Lung (tissue), 11 donors: ENCODE measurements at regions not wholly inside any gene's neighbourhood (a gene's known extent, or its start where the extent isn't known, plus 50 kb on each side); places are given as distances from the start of the nearest gene placed in this dataset.

ENCODE experiments used
- ATAC-seq: fragments of 200-7000 bp; cut with Tn5 transposase; one replicate; pipeline ENCODE4 v1.9.1; 2020; ENCODE audit warnings: moderate number of reproducible peaks; ENCODE audit not compliant: insufficient read depth, low FRiP score
- DNase-seq, 3 donors: peaks; one replicate each; pipeline ENCODE4 v3.0.0-alpha.2; 2013 to 2017
- H3K27ac ChIP-seq, 2 donors: one replicate each; pipeline ENCODE4 v1.5.1; 2013; ENCODE audit warnings: mild to moderate bottlenecking in 2 of 2, moderate library complexity in 2 of 2, control low read depth in 1 of 2, inconsistent platforms in 1 of 2, low read depth in 1 of 2, low read length in 1 of 2
- H3K27me3 ChIP-seq, 3 donors: one replicate each; pipeline ENCODE4 v1.5.1; 2013; ENCODE audit warnings: low read length in 2 of 3; ENCODE audit not compliant: control insufficient read depth in 3 of 3, insufficient read depth in 3 of 3
- H3K36me3 ChIP-seq, 4 donors: one replicate each; pipeline ENCODE4 v1.5.1; 2013; ENCODE audit warnings: low read length in 4 of 4, mild to moderate bottlenecking in 1 of 4, moderate library complexity in 1 of 4; ENCODE audit not compliant: control insufficient read depth in 4 of 4, insufficient read depth in 4 of 4
- H3K4me1 ChIP-seq, 5 donors: one replicate each; pipeline ENCODE4 v1.5.1; 2013; ENCODE audit warnings: low read length in 5 of 5, mild to moderate bottlenecking in 2 of 5, moderate library complexity in 1 of 5; ENCODE audit not compliant: control insufficient read depth in 5 of 5, insufficient read depth in 5 of 5
- H3K4me3 ChIP-seq: one replicate; pipeline ENCODE4 v1.5.1; 2013; ENCODE audit warnings: mild to moderate bottlenecking, control low read depth, moderate library complexity
- H3K9ac ChIP-seq, 2 donors: one replicate each; pipeline ENCODE4 v1.5.1; 2013; ENCODE audit warnings: low read length in 2 of 2, control low read depth in 1 of 2; ENCODE audit not compliant: insufficient read depth in 1 of 2
- H3K9me3 ChIP-seq, 4 donors: one replicate each; pipeline ENCODE4 v1.5.1; 2013; ENCODE audit warnings: low read length in 3 of 4, mild to moderate bottlenecking in 1 of 4, moderate library complexity in 1 of 4; ENCODE audit not compliant: control insufficient read depth in 4 of 4, insufficient read depth in 3 of 4
- WGBS, 2 donors: extraction: QIAGEN DNeasy Blood & Tissue Kit; methylation state at CpG; one replicate each; pipeline ENCODE4 v1.1.7; 2013; 5-methylcytosine and 5-hydroxymethylcytosine counted together
- TF ChIP-seq, protein P1 (sequence below): IDR thresholded peaks from 2 replicates; pipeline ENCODE4 v1.5.1; 2012; ENCODE audit warnings: mild to moderate bottlenecking; ENCODE audit errors: control extremely low read depth, extremely low read depth
- donor health status: control.
- donor health status: control.
- donor health status: Bipolar disorder and iron deficiency.
- donor health status: healthy.
- donor health status: DM: yes; HTN: yes; CAD: no.

DNA sequence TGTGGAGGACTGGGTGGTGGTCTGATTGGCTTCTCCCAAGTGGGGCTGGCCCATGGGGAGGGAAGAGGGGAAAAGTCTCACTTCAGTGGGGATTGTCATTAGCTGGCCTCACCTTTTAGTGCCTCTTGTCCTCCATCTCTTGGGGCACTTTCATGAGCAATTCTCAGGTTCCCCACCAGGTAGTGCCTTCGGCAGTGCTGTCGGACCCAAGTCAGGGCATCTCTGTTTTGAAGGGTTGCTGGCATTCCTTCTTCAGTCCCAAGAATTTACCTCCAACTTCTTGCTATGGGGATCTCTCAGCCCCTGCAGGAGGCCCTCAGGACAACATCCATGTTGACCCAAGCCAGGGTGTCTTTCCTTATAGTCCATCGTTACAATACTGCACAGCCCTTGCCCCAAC lies 54.7 kb upstream of the F3 start:
- ATAC-seq (no peak), DNase-seq (no peak)
- TF ChIP-seq, protein P1, sequence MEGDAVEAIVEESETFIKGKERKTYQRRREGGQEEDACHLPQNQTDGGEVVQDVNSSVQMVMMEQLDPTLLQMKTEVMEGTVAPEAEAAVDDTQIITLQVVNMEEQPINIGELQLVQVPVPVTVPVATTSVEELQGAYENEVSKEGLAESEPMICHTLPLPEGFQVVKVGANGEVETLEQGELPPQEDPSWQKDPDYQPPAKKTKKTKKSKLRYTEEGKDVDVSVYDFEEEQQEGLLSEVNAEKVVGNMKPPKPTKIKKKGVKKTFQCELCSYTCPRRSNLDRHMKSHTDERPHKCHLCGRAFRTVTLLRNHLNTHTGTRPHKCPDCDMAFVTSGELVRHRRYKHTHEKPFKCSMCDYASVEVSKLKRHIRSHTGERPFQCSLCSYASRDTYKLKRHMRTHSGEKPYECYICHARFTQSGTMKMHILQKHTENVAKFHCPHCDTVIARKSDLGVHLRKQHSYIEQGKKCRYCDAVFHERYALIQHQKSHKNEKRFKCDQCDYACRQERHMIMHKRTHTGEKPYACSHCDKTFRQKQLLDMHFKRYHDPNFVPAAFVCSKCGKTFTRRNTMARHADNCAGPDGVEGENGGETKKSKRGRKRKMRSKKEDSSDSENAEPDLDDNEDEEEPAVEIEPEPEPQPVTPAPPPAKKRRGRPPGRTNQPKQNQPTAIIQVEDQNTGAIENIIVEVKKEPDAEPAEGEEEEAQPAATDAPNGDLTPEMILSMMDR: no peak
- peaks cover 0 to 5% (median 0%) of the 10 kb centered on the region in 5 donors for H3K4me1 ChIP-seq
- no peaks in the 10 kb centered on the region for H3K9me3 ChIP-seq
- WGBS, 2 donors: 96% methylated on average over 3 of the region's 3 CpGs
- no peaks in the 10 kb centered on the region for H3K27me3 ChIP-seq
- H3K36me3 ChIP-seq: no peaks in the 10 kb centered on the region
- H3K4me3 ChIP-seq: no peak overlapping the region
- no peak overlapping the region for H3K9ac ChIP-seq
- no peak overlapping the region for H3K27ac ChIP-seq

DNA sequence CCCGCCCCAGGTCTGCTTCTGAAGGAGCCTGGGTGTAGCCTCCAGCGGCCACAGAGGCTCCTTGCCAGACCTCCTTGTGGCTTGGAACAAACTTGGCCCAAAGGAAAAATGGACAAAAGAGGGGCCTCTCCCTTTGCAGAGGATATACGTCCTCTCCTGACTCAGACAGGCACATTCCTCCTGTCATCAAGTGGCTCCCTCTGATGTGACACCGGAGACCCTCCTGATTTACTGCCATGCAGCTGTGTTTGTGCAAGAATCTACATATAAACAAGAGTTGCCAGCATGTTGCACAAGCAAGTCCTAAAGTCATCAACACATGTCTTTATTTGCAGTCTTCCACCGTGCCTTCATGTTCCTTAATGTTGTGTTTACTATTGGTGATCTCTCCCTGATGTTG lies 54.1 kb upstream of the F3 start:
- WGBS, 2 donors: 61 to 71% methylated on average over 5 of the region's 5 CpGs
- Histone ChIP-seq H3K36me3 (no peaks in the 10 kb centered on the region), H3K9me3 (no peaks in the 10 kb centered on the region), H3K4me1 (peaks cover 0 to 7% (median 0%) of the 10 kb centered on the region in 5 donors), H3K9ac (no peak overlapping the region), H3K27me3 (no peaks in the 10 kb centered on the region), H3K4me3 (no peak overlapping the region), H3K27ac (no peak overlapping the region)
- ATAC-seq (no peak), DNase-seq (peak in 2 of 3 donors; percentile 15 to 35)
- TF ChIP-seq, protein P1: no peak

DNA sequence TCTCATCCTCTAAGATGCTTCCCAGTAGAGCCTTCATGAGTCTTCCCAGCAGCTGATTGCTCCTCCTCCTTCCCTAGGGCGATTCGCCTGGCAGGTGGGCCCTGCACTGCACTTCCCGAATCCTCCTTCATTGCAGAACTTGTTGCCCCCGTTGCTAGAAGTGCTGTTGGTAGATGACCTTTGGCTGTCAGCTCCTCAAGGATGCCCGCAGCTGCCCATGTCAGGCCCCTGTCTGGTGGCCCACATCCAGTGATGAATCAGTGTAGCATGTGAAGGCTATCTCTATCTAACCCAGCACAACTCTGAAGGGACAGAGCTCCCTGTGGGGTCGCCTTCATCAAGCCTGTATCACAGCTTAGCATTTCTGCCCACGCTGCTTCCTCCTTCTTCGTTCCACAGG lies 52.1 kb upstream of the F3 start:
- H3K9ac ChIP-seq: no peak overlapping the region
- DNase-seq (no peak), ATAC-seq (no peak)
- WGBS, 2 donors: 84 to 92% methylated on average over 8 of the region's 8 CpGs
- no peaks in the 10 kb centered on the region for H3K36me3 ChIP-seq
- no peaks in the 10 kb centered on the region for H3K9me3 ChIP-seq
- TF ChIP-seq, protein P1: no peak
- H3K4me3 ChIP-seq: no peak overlapping the region
- H3K27me3 ChIP-seq: no peaks in the 10 kb centered on the region
- H3K27ac ChIP-seq: no peak overlapping the region
- H3K4me1 ChIP-seq: peaks cover 0 to 13% (median 0%) of the 10 kb centered on the region in 5 donors

DNA sequence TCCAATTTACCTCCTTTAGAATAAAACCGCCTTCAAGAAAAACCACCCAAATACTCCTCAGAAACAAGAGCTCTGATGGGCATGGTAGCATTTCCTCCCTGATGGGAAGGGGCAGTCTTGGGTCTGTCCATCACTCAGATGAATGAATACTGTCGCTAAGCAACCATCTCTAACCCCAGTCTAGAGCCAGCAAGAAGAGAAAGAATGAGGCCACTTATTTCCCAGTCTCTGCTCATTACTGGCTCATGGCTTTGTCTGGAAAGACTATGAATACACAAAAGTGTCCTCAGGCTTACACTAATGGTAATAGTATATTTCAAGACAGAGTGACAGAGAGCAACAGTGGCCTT lies 51.0 kb upstream of the F3 start:
- H3K4me1 ChIP-seq: peaks cover 0 to 13% (median 0%) of the 10 kb centered on the region in 5 donors
- ATAC-seq: no peak
- TF ChIP-seq, protein P1: no peak
- H3K36me3 ChIP-seq: no peaks in the 10 kb centered on the region
- H3K27ac ChIP-seq: no peak overlapping the region
- 99 to 100% methylated on average over 2 of the region's 2 CpGs for WGBS, 2 donors
- H3K9me3 ChIP-seq: no peaks in the 10 kb centered on the region
- no peak overlapping the region for H3K4me3 ChIP-seq
- no peak overlapping the region for H3K9ac ChIP-seq
- no peaks in the 10 kb centered on the region for H3K27me3 ChIP-seq
- DNase-seq: no peak
